ENCODE measurements at regions not wholly inside any gene's neighbourhood (a gene's known extent, or its start where the extent isn't known, plus 50 kb on each side); places are given as distances from the start of the nearest gene placed in this dataset.

GRCh38 chr14:34243001-34243400 is 219.0 kb downstream of the SPTSSA start:
- Mint-ChIP-seq H3K4me1 (peaks cover 8% of the 10 kb centered on the region), H3K9me3 (no peaks in the 10 kb centered on the region), H3K27ac (no peak overlapping the region), H3K36me3 (no peaks in the 10 kb centered on the region), H3K27me3 (ENCODE audit: insufficient read depth, low read depth) (peaks cover 2% of the 10 kb centered on the region), H3K4me3 (no peak overlapping the region)
- no peak for TF ChIP-seq EZH2phosphoT487 (IDR thresholded peaks at IDR 0.05)
- no peak for TF ChIP-seq EZH2 (IDR thresholded peaks at IDR 0.05)
- TF ChIP-seq CTCF (IDR thresholded peaks at IDR 0.05), result no peak
- no peaks in the 10 kb centered on the region for H3K9me3 ChIP-seq (ENCODE audit: low read depth)
- no peak overlapping the region for H2AFZ ChIP-seq (replicated peaks)
- DNase-seq (ENCODE audit: low spot score), result no peak
- no peaks in the 10 kb centered on the region for H3K79me2 ChIP-seq (ENCODE audit: low read depth)
- no peak overlapping the region for H3K4me2 ChIP-seq
- no peaks in the 10 kb centered on the region for H3F3A ChIP-seq (ENCODE audit: low read depth)
- no peak overlapping the region for H3K4me3 ChIP-seq
- H3K27me3 ChIP-seq, result no peaks in the 10 kb centered on the region
- no peaks in the 10 kb centered on the region for H3K36me3 ChIP-seq
- no peaks in the 10 kb centered on the region for H4K20me1 ChIP-seq (ENCODE audit: low read depth)
- no peaks in the 10 kb centered on the region for H3K4me1 ChIP-seq
- H3K9ac ChIP-seq, result no peak overlapping the region
- H3K27ac ChIP-seq, result no peak overlapping the region

GRCh38 chr14:34241185-34241711 is 220.8 kb downstream of the SPTSSA start:
- Histone ChIP-seq H3K27ac (no peak overlapping the region), H3K9me3 (ENCODE audit: low read depth) (no peaks in the 10 kb centered on the region), H3K4me1 (no peaks in the 10 kb centered on the region), H4K20me1 (ENCODE audit: low read depth) (no peaks in the 10 kb centered on the region), H3F3A (ENCODE audit: low read depth) (no peaks in the 10 kb centered on the region), H3K36me3 (no peaks in the 10 kb centered on the region), H3K4me2 (no peak overlapping the region), H3K4me3 (no peak overlapping the region), H3K79me2 (ENCODE audit: low read depth) (no peaks in the 10 kb centered on the region), H2AFZ (replicated peaks) (no peak overlapping the region), H3K27me3 (no peaks in the 10 kb centered on the region), H3K9ac (no peak overlapping the region)
- H3K36me3 Mint-ChIP-seq, result no peaks in the 10 kb centered on the region
- TF ChIP-seq EZH2 (IDR thresholded peaks at IDR 0.05) (no peak), CTCF (IDR thresholded peaks at IDR 0.05) (no peak), EZH2phosphoT487 (IDR thresholded peaks at IDR 0.05) (no peak)
- H3K4me3 Mint-ChIP-seq, result no peak overlapping the region
- no peak for DNase-seq (ENCODE audit: low spot score)
- H3K27me3 Mint-ChIP-seq (ENCODE audit: insufficient read depth, low read depth), result peaks cover 2% of the 10 kb centered on the region
- peaks cover 2% of the 10 kb centered on the region for H3K9me3 Mint-ChIP-seq
- no peak overlapping the region for H3K27ac Mint-ChIP-seq
- H3K4me1 Mint-ChIP-seq, result peaks cover 8% of the 10 kb centered on the region

- H3K27ac ChIP-seq, result no peak overlapping the region
- Mint-ChIP-seq H3K27ac (no peak overlapping the region), H3K4me3 (no peak overlapping the region), H3K9me3 (peaks cover 2% of the 10 kb centered on the region), H3K27me3 (ENCODE audit: insufficient read depth, low read depth) (no peaks in the 10 kb centered on the region), H3K4me1 (peaks cover 8% of the 10 kb centered on the region), H3K36me3 (no peaks in the 10 kb centered on the region)
- no peaks in the 10 kb centered on the region for H3K27me3 ChIP-seq
- no peak overlapping the region for H2AFZ ChIP-seq (replicated peaks)
- TF ChIP-seq EZH2phosphoT487 (IDR thresholded peaks at IDR 0.05) (no peak), EZH2 (IDR thresholded peaks at IDR 0.05) (no peak), CTCF (IDR thresholded peaks at IDR 0.05) (no peak)
- no peak for DNase-seq (ENCODE audit: low spot score)
- no peaks in the 10 kb centered on the region for H3K79me2 ChIP-seq (ENCODE audit: low read depth)
- H3K9me3 ChIP-seq (ENCODE audit: low read depth), result no peaks in the 10 kb centered on the region
- no peak overlapping the region for H3K4me2 ChIP-seq
- no peaks in the 10 kb centered on the region for H4K20me1 ChIP-seq (ENCODE audit: low read depth)
- no peaks in the 10 kb centered on the region for H3K36me3 ChIP-seq
- no peaks in the 10 kb centered on the region for H3F3A ChIP-seq (ENCODE audit: low read depth)
- no peak overlapping the region for H3K9ac ChIP-seq
- no peaks in the 10 kb centered on the region for H3K4me1 ChIP-seq
- no peak overlapping the region for H3K4me3 ChIP-seq
Measured at GRCh38 chr14:34238610-34239009, 223.4 kb downstream of the SPTSSA start.
